ENCODE measurements at regions not wholly inside any gene's neighbourhood (a gene's known extent, or its start where the extent isn't known, plus 50 kb on each side); places are given as distances from the start of the nearest gene placed in this dataset.

DNA sequence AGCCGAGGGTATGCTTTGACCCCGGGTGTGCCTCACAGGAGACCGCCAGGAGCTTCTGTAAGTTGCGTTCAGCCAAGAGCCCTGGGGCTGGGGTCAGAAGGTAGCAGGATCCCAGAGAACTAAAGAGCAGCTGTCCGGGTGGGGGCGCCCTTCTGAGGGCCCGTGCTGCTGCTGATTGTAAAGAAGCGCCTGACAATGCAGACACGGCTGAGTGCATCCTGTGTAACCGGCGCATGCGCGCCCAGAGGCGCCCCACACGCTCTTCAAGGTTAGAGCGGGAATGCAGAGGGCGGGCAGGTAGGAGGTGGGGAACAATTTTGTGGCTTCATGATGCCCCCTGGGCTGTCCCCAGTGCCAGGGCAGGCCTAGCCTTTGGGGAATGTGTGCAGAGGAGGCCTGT, 210.2 kb upstream of the CTBP2 start:
- no peak overlapping the region for H3K27ac ChIP-seq
- ChIA-PET POLR2A (ENCODE audit: low non-redundant PET) (no interaction called here), CTCF (interaction anchor here (0.6 kb wide), 1 partner anchor 15 kb away, joined by 3 read pairs; no protein-coding TSS in a partner anchor)
- no peak for DNase-seq (ENCODE audit: low spot score)
- TF ChIP-seq, protein P1, sequence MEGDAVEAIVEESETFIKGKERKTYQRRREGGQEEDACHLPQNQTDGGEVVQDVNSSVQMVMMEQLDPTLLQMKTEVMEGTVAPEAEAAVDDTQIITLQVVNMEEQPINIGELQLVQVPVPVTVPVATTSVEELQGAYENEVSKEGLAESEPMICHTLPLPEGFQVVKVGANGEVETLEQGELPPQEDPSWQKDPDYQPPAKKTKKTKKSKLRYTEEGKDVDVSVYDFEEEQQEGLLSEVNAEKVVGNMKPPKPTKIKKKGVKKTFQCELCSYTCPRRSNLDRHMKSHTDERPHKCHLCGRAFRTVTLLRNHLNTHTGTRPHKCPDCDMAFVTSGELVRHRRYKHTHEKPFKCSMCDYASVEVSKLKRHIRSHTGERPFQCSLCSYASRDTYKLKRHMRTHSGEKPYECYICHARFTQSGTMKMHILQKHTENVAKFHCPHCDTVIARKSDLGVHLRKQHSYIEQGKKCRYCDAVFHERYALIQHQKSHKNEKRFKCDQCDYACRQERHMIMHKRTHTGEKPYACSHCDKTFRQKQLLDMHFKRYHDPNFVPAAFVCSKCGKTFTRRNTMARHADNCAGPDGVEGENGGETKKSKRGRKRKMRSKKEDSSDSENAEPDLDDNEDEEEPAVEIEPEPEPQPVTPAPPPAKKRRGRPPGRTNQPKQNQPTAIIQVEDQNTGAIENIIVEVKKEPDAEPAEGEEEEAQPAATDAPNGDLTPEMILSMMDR (conservative IDR thresholded peaks at IDR 0.05; ENCODE audit: low read depth), result no peak

DNA sequence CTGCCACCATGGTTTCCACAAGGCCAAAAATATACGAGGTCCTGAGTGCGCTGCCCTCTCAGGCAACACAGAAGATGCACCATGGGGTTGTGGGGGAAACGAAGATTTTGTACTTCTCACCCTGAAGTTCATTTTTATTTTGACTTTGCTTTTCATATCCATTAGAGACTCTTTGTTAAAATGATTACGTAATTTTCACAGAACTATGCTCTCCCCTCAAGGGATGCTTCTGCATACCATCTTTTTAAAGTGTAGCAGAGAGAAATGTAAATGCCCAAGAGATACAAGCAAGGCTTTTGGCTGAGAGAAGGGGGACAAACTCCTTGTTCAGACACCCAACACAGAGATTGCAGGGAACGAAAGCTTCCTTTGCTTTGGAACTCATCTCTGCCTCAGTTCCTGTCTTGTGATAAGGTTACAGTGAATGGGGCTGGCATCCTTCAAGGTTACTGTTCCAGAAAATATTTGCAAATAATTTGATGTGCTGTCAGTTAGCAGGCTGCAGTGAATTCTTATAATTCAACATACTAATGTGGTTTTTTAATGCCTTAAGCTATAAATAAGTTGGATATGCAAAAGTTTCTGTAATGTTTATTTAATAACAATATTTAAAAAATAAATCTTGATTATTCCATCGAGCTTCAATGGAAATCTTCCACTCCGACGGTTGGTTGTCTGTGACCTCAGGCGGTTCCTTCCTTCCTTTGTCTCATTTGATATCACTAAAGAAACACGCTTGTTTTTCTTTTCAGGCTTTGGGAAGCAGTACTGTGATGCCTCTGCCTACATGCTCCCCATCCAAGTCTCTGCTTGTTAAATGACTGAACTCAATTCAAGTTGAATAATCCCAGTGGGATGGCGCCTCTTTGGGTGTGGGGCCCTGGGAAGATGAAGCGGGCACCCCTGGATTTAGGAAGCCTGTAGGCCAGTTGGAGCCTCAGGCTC, 209.3 kb upstream of the CTBP2 start:
- DNase-seq (ENCODE audit: low spot score), result no peak
- TF ChIP-seq, protein P1 (conservative IDR thresholded peaks at IDR 0.05; ENCODE audit: low read depth), result no peak
- H3K27ac ChIP-seq, result no peak overlapping the region
- POLR2A ChIA-PET (ENCODE audit: low non-redundant PET), result no interaction called here
- CTCF ChIA-PET, result interaction anchor here (0.5 kb wide), 1 partner anchor 21 kb away, joined by 5 read pairs; no protein-coding TSS in a partner anchor

DNA sequence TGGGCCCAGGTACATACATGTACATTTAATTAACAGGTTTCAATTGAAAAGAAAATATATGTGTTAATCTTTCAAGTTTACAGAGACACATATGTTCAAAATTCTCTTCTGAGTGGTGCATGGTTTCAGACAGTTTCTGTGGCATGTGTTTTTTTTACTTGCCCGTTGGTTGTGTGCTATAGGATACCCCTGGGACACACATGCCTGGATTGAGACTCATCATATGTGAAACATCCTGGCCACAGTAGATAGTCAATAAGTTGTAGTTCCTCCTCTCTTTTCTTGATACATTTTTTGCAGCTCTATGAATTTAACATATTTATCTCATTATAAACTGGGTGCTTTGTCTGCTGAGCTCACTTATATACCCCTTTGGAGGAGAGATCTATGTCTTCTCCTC, 207.8 kb upstream of the CTBP2 start:
- CTCF ChIA-PET, result interaction anchor here (0.7 kb wide), 1 partner anchor 55 kb away, joined by 7 read pairs; no protein-coding TSS in a partner anchor
- DNase-seq (ENCODE audit: low spot score), result no peak
- TF ChIP-seq, protein P1 (conservative IDR thresholded peaks at IDR 0.05; ENCODE audit: low read depth), result no peak
- POLR2A ChIA-PET (ENCODE audit: low non-redundant PET), result no interaction called here
- no peak overlapping the region for H3K27ac ChIP-seq

DNA sequence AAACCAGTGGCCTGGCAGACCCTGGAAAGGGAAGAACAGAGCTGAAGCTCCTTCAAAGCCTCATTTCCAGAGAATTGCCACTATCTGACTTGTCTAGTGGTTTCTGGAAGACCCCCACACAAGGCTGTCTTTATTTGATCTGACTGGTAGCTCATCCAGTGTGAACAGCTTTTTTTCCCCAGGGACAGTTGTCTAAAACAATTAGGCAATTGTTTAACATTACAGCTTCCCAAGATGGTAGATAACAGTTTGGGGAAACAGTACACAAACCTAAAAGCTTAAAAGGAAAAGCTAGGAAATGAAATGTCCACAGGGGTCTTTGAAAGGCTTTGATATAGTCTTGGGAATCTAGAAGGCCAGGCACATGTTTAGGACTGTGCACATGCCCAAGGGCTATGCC, 203.4 kb upstream of the CTBP2 start:
- H3K27ac ChIP-seq, result no peak overlapping the region
- CTCF ChIA-PET, result no interaction called here
- no peak for DNase-seq (ENCODE audit: low spot score)
- POLR2A ChIA-PET (ENCODE audit: low non-redundant PET), result no interaction called here
- TF ChIP-seq, protein P1 (conservative IDR thresholded peaks at IDR 0.05; ENCODE audit: low read depth), result no peak

DNA sequence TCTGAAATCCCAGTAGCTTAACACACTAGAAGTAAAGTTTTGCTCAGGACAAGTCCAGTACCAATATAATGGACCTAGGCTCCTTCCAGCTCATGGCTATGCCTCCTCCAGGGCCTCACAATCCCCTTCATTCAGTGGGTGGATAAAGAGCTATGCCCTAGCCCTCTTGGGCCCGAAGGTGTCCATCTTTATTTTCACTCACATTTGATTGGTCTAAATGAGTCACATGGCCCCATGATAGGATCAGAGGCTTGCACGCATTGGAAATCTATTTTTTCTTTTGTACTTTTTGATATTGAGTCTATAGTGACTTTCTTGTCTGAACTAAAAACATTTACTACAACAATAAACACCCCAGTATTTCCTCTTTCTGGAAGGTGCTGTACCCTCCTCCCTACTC, 202.6 kb upstream of the CTBP2 start:
- CTCF ChIA-PET, result interaction anchor here (0.5 kb wide), 1 partner anchor 159 kb away, joined by 3 read pairs; no protein-coding TSS in a partner anchor
- TF ChIP-seq, protein P1 (conservative IDR thresholded peaks at IDR 0.05; ENCODE audit: low read depth), result no peak

DNA sequence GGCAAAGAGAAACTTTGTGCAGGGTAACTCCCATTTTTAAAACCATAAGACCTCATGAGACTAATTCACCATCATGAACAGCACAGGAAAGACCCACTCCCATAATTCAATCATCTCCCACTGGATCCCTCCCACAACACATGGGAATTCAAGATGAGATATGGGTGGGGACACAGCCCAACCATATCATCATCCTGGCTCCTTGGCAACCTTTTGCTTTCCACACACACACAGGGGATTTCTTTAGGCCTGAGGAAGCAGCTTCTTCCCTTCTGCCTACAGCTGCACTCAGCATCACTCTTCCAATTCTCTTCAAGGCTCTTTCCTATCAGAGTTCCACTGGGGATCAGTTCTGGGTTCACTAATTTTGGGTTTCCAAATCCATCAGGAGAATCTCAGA, 199.0 kb upstream of the CTBP2 start:
- no peak for DNase-seq (ENCODE audit: low spot score)
- POLR2A ChIA-PET (ENCODE audit: low non-redundant PET), result no interaction called here
- H3K27ac ChIP-seq, result no peak overlapping the region
- CTCF ChIA-PET, result no interaction called here
- TF ChIP-seq, protein P1 (conservative IDR thresholded peaks at IDR 0.05; ENCODE audit: low read depth), result no peak

More for the DNA sequence above, 202.6 kb upstream of the CTBP2 start:
- H3K27ac ChIP-seq, result no peak overlapping the region
- no peak for DNase-seq (ENCODE audit: low spot score)
- POLR2A ChIA-PET (ENCODE audit: low non-redundant PET), result no interaction called here

Data from RWPE1 (cell line).